Hepatocyte (in vitro differentiated cells): ENCODE measurements at regions not wholly inside any gene's neighbourhood (a gene's known extent, or its start where the extent isn't known, plus 50 kb on each side); places are given as distances from the start of the nearest gene placed in this dataset.

Experiments used
- CTCF ChIP-seq: fragments of 200-600 bp; sonication (generic); IDR thresholded peaks from 2 replicates; pipeline ENCODE4 v1.5.1; 2016; ENCODE audit warnings: antibody characterized with exemption, mild to moderate bottlenecking; ENCODE audit not compliant: poor library complexity
- EZH2 ChIP-seq: fragments of 200-600 bp; sonication (generic); IDR thresholded peaks from 2 replicates; pipeline ENCODE4 v1.6.1; 2016; ENCODE audit warnings: antibody characterized with exemption, mild to moderate bottlenecking, borderline replicate concordance

DNA sequence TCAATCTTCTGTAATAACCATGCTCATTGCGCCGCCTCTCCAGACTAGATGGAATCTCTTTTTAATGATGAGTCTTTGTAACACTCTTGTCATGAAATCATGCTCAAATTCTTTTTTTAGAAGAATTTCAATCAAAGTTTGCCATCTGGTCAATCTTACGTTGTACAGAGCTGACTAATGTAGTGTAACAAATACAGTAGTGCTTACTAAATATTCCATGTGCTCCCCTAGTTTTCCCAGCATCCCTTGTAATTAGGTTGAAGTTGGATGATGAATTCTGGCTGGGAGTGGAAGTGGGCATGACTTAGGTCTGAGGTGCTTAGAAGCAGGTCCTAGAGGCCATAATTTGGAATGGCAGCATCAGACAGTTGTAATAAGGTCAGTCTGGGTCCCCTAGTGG lies 309.1 kb upstream of the SNX7 start:
- TF ChIP-seq CTCF = no peak
- TF ChIP-seq EZH2 = no peak
